Liver (tissue), 3 donors: ENCODE measurements at regions not wholly inside any gene's neighbourhood (a gene's known extent, or its start where the extent isn't known, plus 50 kb on each side); places are given as distances from the start of the nearest gene placed in this dataset.

ENCODE experiments used
- GABPA ChIP-seq, 2 donors: IDR thresholded peaks in 1 of 2; conservative IDR thresholded peaks in 1 of 2; 2 replicates each; pipeline ENCODE4 v1.6.1; 2016; ENCODE audit warnings: antibody characterized with exemption in 2 of 2, mild to moderate bottlenecking in 1 of 2, moderate library complexity in 1 of 2
- HNF4A ChIP-seq, 2 donors: conservative IDR thresholded peaks; 2 replicates each; pipeline ENCODE4 v1.6.1; 2016; ENCODE audit warnings: antibody characterized with exemption in 2 of 2, mild to moderate bottlenecking in 2 of 2
- JUND ChIP-seq, 2 donors: IDR thresholded peaks; 2 replicates each; pipeline ENCODE4 v1.6.1; 2016; ENCODE audit warnings: antibody characterized with exemption in 2 of 2
- NR2F2 ChIP-seq: IDR thresholded peaks from 2 replicates; pipeline ENCODE4 v1.6.1; 2016; ENCODE audit warnings: antibody characterized with exemption
- RAD21 ChIP-seq, 2 donors: IDR thresholded peaks; 2 replicates each; pipeline ENCODE4 v1.6.1; 2016; ENCODE audit warnings: antibody characterized with exemption in 2 of 2, mild to moderate bottlenecking in 2 of 2
- TAF1 ChIP-seq: conservative IDR thresholded peaks from 2 replicates; pipeline ENCODE4 v1.6.1; 2016; ENCODE audit warnings: antibody characterized with exemption, mild to moderate bottlenecking
- YY1 ChIP-seq: IDR thresholded peaks from 2 replicates; pipeline ENCODE4 v1.6.1; 2016; ENCODE audit warnings: antibody characterized with exemption, mild to moderate bottlenecking
- ZBTB33 ChIP-seq: IDR thresholded peaks from 2 replicates; pipeline ENCODE4 v1.6.1; 2016; ENCODE audit warnings: antibody characterized with exemption
- TF ChIP-seq, protein P1 (sequence below): fragments of 150-350 bp; IDR thresholded peaks from 2 replicates; pipeline ENCODE4 v1.5.1; 2017; ENCODE audit warnings: improper control_type of control experiment, low read depth, low read length; ENCODE audit not compliant: missing input control
- TF ChIP-seq, protein P2 (sequence below): IDR thresholded peaks from 2 replicates; pipeline ENCODE4 v1.6.1; 2016; ENCODE audit warnings: antibody characterized with exemption
- TF ChIP-seq, protein P3 (sequence below): IDR thresholded peaks from 2 replicates; pipeline ENCODE4 v1.6.1; 2016; ENCODE audit warnings: antibody characterized with exemption, mild to moderate bottlenecking
- donor health status: healthy.
- donor health status: healthy.

DNA sequence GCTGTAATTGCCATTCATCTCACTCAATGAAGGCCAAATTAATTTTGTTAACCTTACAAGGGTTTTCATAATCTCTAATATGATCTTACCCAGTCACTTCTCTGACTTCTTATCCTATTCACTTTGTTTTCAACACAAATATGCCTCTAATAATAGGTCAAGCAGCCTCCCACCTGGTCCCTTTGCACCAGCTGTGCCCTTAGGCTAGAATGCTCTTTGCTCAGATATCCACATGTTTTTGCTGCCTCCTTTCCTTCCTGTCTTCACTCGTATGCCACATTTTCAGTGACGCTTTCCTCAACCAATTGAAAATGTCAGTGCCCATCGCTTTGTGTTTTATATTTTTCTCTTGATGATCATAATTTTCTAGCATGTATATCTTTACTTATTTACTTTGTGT lies 106.4 kb upstream of the SYT10 start:
- TF ChIP-seq, protein P1, sequence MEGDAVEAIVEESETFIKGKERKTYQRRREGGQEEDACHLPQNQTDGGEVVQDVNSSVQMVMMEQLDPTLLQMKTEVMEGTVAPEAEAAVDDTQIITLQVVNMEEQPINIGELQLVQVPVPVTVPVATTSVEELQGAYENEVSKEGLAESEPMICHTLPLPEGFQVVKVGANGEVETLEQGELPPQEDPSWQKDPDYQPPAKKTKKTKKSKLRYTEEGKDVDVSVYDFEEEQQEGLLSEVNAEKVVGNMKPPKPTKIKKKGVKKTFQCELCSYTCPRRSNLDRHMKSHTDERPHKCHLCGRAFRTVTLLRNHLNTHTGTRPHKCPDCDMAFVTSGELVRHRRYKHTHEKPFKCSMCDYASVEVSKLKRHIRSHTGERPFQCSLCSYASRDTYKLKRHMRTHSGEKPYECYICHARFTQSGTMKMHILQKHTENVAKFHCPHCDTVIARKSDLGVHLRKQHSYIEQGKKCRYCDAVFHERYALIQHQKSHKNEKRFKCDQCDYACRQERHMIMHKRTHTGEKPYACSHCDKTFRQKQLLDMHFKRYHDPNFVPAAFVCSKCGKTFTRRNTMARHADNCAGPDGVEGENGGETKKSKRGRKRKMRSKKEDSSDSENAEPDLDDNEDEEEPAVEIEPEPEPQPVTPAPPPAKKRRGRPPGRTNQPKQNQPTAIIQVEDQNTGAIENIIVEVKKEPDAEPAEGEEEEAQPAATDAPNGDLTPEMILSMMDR = no peak
- TF ChIP-seq, protein P2, sequence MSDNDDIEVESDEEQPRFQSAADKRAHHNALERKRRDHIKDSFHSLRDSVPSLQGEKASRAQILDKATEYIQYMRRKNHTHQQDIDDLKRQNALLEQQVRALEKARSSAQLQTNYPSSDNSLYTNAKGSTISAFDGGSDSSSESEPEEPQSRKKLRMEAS = no peak
- TF ChIP-seq YY1 (no peak), ZBTB33 (no peak), NR2F2 (no peak), TAF1 (no peak), GABPA (IDR thresholded peaks at IDR 0.05 in 1 of 2, conservative IDR thresholded peaks at IDR 0.05 in 1 of 2) (no peak), HNF4A (conservative IDR thresholded peaks at IDR 0.05) (no peak), JUND (IDR thresholded peaks at IDR 0.05) (no peak), RAD21 (IDR thresholded peaks at IDR 0.05) (no peak)
- TF ChIP-seq, protein P3, sequence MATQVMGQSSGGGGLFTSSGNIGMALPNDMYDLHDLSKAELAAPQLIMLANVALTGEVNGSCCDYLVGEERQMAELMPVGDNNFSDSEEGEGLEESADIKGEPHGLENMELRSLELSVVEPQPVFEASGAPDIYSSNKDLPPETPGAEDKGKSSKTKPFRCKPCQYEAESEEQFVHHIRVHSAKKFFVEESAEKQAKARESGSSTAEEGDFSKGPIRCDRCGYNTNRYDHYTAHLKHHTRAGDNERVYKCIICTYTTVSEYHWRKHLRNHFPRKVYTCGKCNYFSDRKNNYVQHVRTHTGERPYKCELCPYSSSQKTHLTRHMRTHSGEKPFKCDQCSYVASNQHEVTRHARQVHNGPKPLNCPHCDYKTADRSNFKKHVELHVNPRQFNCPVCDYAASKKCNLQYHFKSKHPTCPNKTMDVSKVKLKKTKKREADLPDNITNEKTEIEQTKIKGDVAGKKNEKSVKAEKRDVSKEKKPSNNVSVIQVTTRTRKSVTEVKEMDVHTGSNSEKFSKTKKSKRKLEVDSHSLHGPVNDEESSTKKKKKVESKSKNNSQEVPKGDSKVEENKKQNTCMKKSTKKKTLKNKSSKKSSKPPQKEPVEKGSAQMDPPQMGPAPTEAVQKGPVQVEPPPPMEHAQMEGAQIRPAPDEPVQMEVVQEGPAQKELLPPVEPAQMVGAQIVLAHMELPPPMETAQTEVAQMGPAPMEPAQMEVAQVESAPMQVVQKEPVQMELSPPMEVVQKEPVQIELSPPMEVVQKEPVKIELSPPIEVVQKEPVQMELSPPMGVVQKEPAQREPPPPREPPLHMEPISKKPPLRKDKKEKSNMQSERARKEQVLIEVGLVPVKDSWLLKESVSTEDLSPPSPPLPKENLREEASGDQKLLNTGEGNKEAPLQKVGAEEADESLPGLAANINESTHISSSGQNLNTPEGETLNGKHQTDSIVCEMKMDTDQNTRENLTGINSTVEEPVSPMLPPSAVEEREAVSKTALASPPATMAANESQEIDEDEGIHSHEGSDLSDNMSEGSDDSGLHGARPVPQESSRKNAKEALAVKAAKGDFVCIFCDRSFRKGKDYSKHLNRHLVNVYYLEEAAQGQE = no peak
